Thyroid gland (tissue), 4 donors: ENCODE measurements at regions not wholly inside any gene's neighbourhood (a gene's known extent, or its start where the extent isn't known, plus 50 kb on each side); places are given as distances from the start of the nearest gene placed in this dataset.

ENCODE experiments used
- DNase-seq, 2 donors: peaks; one replicate each; pipeline ENCODE4 v3.0.0-alpha.2; 2019
- H3K27ac ChIP-seq, 3 donors: fragments of 200-600 bp; sonication (generic); 1 replicate in 2 of 3; 2 replicates in 1 of 3; pipeline ENCODE4 v1.5.1; 2016 to 2019; ENCODE audit warnings: mild to moderate bottlenecking in 1 of 3, moderate library complexity in 1 of 3
- H3K27me3 ChIP-seq: fragments of 200-600 bp; sonication (generic); one replicate; pipeline ENCODE4 v1.5.1; 2019
- H3K36me3 ChIP-seq, 2 donors: fragments of 200-600 bp; sonication (generic); one replicate each; pipeline ENCODE4 v1.5.1; 2016 to 2019
- H3K4me1 ChIP-seq, 2 donors: fragments of 200-600 bp; sonication (generic); one replicate each; pipeline ENCODE4 v1.5.1; 2017 to 2019
- H3K4me3 ChIP-seq, 3 donors: fragments of 200-600 bp; sonication (generic); replicated peaks in 1 of 3; 1 replicate in 2 of 3; 2 replicates in 1 of 3; pipeline ENCODE4 v1.5.1; 2016; ENCODE audit warnings: mild to moderate bottlenecking in 1 of 3
- H3K9me3 ChIP-seq: fragments of 200-600 bp; sonication (generic); one replicate; pipeline ENCODE4 v1.5.1; 2017
- POLR2A ChIP-seq, 2 donors: fragments of 450-650 bp; IDR thresholded peaks; one replicate each; pipeline ENCODE4 v1.6.1; 2017; ENCODE audit warnings: antibody characterized with exemption in 2 of 2, mild to moderate bottlenecking in 2 of 2, moderate library complexity in 1 of 2
- WGBS, 2 donors: methylation state at CpG; one replicate each; pipeline ENCODE4 v1.1.5; 2017; 5-methylcytosine and 5-hydroxymethylcytosine counted together
- intact Hi-C: fragments of 100-400 bp; cut with DNase I; formaldehyde crosslinking; loops from one replicate; pipeline ENCODE4 v1.15.1; 2023
- TF ChIP-seq, protein P1 (sequence below), 6 experiments: fragments of 200-600 bp in 3 of 6; fragments of 450-650 bp in 3 of 6; sonication (generic) in 3 of 6; IDR thresholded peaks; one replicate each; pipeline ENCODE4 v1.5.1; 2016 to 2019; ENCODE audit warnings: antibody characterized with exemption in 6 of 6, mild to moderate bottlenecking in 2 of 6, inconsistent platforms in 1 of 6, moderate library complexity in 1 of 6

DNA sequence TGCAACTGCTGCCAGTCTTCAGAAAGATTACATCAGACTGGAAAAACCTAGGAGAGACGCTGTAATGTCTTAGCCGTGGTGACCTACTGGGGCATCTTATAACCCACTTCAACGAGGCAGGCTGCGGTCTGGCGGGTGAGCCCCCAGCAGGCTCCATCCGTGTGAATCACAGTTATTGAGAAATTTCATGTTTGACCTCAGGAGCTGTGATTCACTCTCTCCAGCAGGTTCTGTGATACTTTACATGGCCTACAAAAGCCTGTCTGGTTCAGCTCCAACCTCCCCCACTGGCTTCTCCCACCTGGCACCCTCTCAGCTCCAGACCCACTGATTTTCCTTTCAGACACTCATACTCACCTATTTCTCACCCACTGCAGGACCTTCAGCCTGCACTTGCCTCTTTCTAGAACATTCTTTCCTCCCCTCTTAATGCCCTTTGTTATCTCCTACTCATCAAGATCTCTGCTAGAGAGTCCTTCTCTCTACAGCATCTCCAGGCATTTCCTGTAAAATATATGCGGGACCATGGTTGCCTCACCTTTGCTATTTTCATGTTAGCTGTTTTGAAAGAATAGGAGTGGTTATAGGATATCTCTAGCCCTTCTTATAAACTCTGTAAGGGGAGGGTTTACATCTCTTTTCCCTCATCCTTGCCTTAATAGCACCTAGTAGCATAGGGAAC lies 227.9 kb downstream of the MAF start:
- no peak for DNase-seq
- intact Hi-C loops = no loop called here
- Histone ChIP-seq H3K4me3 (no peak overlapping the region), H3K27me3 (no peaks in the 10 kb centered on the region), H3K36me3 (no peaks in the 10 kb centered on the region), H3K27ac (no peak overlapping the region), H3K4me1 (no peaks in the 10 kb centered on the region), H3K9me3 (no peaks in the 10 kb centered on the region)
- 75 to 85% methylated on average over 7 of the region's 7 CpGs for WGBS, 2 donors
- TF ChIP-seq POLR2A (IDR thresholded peaks at IDR 0.05) = no peak
- TF ChIP-seq, protein P1, sequence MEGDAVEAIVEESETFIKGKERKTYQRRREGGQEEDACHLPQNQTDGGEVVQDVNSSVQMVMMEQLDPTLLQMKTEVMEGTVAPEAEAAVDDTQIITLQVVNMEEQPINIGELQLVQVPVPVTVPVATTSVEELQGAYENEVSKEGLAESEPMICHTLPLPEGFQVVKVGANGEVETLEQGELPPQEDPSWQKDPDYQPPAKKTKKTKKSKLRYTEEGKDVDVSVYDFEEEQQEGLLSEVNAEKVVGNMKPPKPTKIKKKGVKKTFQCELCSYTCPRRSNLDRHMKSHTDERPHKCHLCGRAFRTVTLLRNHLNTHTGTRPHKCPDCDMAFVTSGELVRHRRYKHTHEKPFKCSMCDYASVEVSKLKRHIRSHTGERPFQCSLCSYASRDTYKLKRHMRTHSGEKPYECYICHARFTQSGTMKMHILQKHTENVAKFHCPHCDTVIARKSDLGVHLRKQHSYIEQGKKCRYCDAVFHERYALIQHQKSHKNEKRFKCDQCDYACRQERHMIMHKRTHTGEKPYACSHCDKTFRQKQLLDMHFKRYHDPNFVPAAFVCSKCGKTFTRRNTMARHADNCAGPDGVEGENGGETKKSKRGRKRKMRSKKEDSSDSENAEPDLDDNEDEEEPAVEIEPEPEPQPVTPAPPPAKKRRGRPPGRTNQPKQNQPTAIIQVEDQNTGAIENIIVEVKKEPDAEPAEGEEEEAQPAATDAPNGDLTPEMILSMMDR (IDR thresholded peaks at IDR 0.05) = no peak

DNA sequence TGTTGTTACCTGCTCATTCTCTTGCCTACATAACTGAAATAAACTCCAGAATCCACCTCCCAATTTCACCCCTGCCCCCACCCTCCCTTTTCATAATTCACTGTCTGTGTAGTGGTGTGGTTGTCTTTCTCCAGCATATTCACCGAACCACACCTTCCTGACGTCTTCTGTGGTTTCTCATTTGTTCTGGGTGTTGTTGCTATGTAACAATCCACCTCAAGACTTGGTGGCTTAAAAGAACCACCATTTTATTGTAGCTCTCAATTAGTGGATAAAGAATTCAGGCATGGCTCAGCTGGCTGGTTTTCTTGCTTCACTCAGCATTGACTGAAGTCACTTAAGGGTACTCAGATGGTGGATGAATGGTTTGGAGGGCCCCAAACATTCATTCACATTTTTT lies 229.8 kb downstream of the MAF start:
- Histone ChIP-seq H3K9me3 (no peaks in the 10 kb centered on the region), H3K4me3 (no peak overlapping the region), H3K27me3 (no peaks in the 10 kb centered on the region), H3K36me3 (no peaks in the 10 kb centered on the region), H3K27ac (no peak overlapping the region), H3K4me1 (no peaks in the 10 kb centered on the region)
- no peak for TF ChIP-seq POLR2A (IDR thresholded peaks at IDR 0.05)
- TF ChIP-seq, protein P1 (IDR thresholded peaks at IDR 0.05) = no peak
- 94 to 99% methylated on average over 2 of the region's 2 CpGs for whole genome bisulfite sequencing, 2 donors
- no peak for DNase-seq
- intact Hi-C loops = no loop called here

DNA sequence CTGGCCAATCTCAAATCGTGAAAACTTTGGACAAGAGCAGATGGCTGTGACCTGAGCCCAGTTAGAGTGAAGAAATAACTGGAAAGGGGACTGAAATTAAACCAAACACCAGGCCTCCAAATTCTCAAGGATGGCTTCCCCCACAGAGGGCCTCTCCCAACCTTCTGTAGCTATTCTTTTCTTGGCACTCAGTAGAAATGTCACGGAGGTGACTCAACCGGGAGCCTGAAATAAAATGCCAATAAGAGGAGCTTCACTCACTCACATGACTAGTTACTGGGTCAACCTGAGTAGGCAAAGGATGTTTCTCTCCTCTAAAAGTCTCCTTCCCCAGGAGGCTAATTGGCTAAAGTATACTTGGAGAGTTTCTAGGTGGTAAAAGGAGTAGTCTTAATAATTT lies 230.7 kb downstream of the MAF start:
- Histone ChIP-seq H3K4me3 (no peak overlapping the region), H3K9me3 (no peaks in the 10 kb centered on the region), H3K4me1 (no peaks in the 10 kb centered on the region), H3K27ac (no peak overlapping the region), H3K36me3 (no peaks in the 10 kb centered on the region), H3K27me3 (no peaks in the 10 kb centered on the region)
- 63 to 76% methylated on average over 3 of the region's 3 CpGs for WGBS, 2 donors
- intact Hi-C loops = no loop called here
- no peak for DNase-seq
- TF ChIP-seq, protein P1 (IDR thresholded peaks at IDR 0.05) = no peak
- TF ChIP-seq POLR2A (IDR thresholded peaks at IDR 0.05) = no peak

DNA sequence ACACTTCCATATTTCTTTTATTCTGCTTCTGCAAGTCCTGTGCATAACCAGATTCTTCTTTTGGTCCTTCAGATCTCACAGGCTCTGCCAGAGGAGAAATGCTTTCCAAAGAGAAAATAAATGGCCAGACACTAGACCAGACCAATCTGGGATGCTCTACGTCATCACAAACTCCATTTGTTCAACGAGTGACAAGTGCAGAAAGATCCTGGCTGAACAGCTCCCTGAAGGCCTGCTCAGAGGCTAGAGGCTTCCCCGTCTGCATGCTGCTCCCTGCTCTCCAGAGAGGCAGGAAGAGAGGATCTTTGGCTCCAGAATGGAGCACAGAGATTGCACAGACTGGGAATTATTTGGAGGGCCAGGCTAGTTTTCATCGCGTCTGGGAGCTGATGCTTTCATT lies 232.7 kb downstream of the MAF start:
- DNase-seq = no peak
- H3K4me3 ChIP-seq = no peak overlapping the region
- WGBS, 2 donors = 72 to 73% methylated on average over 5 of the region's 5 CpGs
- TF ChIP-seq, protein P1 (IDR thresholded peaks at IDR 0.05) = no peak
- TF ChIP-seq POLR2A (IDR thresholded peaks at IDR 0.05) = no peak
- H3K4me1 ChIP-seq = no peaks in the 10 kb centered on the region
- H3K36me3 ChIP-seq = no peaks in the 10 kb centered on the region
- H3K9me3 ChIP-seq = no peaks in the 10 kb centered on the region
- no peaks in the 10 kb centered on the region for H3K27me3 ChIP-seq
- intact Hi-C loops = no loop called here
- no peak overlapping the region for H3K27ac ChIP-seq

DNA sequence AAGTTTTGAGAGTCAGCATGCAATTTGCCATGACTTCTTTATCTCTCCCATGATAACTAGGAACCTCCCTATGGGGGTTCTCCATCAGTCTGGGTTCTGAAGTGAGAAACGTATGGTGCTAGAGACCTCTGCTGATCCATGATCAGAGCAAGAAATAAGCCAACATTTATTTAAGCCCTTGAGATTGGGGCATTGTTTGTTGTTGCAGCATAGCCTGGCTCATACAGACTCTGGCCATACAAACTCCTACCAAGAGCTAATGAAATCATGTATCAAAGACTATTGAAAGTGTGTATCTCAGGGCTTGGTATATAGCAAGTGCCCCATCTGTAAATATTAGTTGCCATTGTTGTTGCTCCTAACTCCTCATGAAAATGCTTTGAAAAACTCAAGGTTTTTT lies 233.9 kb downstream of the MAF start:
- WGBS, 2 donors = 88 to 91% methylated on average over 1 of the region's 1 CpG
- no peak for TF ChIP-seq POLR2A (IDR thresholded peaks at IDR 0.05)
- TF ChIP-seq, protein P1 (IDR thresholded peaks at IDR 0.05) = no peak
- Histone ChIP-seq H3K4me1 (no peaks in the 10 kb centered on the region), H3K9me3 (no peaks in the 10 kb centered on the region), H3K4me3 (no peak overlapping the region), H3K27ac (no peak overlapping the region), H3K36me3 (no peaks in the 10 kb centered on the region), H3K27me3 (no peaks in the 10 kb centered on the region)
- intact Hi-C loops = no loop called here
- no peak for DNase-seq
